Nephron (organoid): ENCODE measurements at regions not wholly inside any gene's neighbourhood (a gene's known extent, or its start where the extent isn't known, plus 50 kb on each side); places are given as distances from the start of the nearest gene placed in this dataset.

ENCODE experiments used
- H3K27ac Mint-ChIP-seq, 3 experiments: 2 replicates each; pipeline ENCODE4 v1.8.0; 2020; ENCODE audit warnings: mixed read lengths in 3 of 3, mild to moderate bottlenecking in 2 of 3, moderate library complexity in 1 of 3
- H3K27me3 Mint-ChIP-seq: 2 replicates; pipeline ENCODE4 v1.8.0; 2021; ENCODE audit warnings: low read depth, mild to moderate bottlenecking, moderate library complexity, mixed read lengths
- H3K36me3 Mint-ChIP-seq: 2 replicates; pipeline ENCODE4 v1.8.0; 2020; ENCODE audit warnings: low read depth, mixed read lengths
- H3K4me1 Mint-ChIP-seq: 2 replicates; pipeline ENCODE4 v1.8.0; 2020; ENCODE audit warnings: mixed read lengths
- H3K4me3 Mint-ChIP-seq, 3 experiments: 2 replicates each; pipeline ENCODE4 v1.8.0; 2020; ENCODE audit warnings: mild to moderate bottlenecking in 3 of 3, mixed read lengths in 3 of 3, moderate library complexity in 2 of 3
- H3K9me3 Mint-ChIP-seq: 2 replicates; pipeline ENCODE4 v1.8.0; 2020; ENCODE audit warnings: mixed read lengths
- CTCF ChIP-seq, 3 experiments: fragments of 200-600 bp; sonication (generic); IDR thresholded peaks; one replicate each; pipeline ENCODE4 v1.5.0; 2021; ENCODE audit warnings: antibody characterized with exemption in 3 of 3; ENCODE audit not compliant: unreplicated experiment in 3 of 3

GRCh38 chr11:92763336-92763735 is 206.1 kb upstream of the MTNR1B start:
- H3K27me3 Mint-ChIP-seq = no peaks in the 10 kb centered on the region
- H3K27ac Mint-ChIP-seq = peak overlapping the region in 1 of 3 experiments; percentile 98
- H3K9me3 Mint-ChIP-seq = no peaks in the 10 kb centered on the region
- H3K4me1 Mint-ChIP-seq = peaks cover 53% of the 10 kb centered on the region
- no peak overlapping the region for H3K4me3 Mint-ChIP-seq
- TF ChIP-seq CTCF (IDR thresholded peaks at IDR 0.05; ENCODE audit: unreplicated experiment in 3 of 3) = no peak
- H3K36me3 Mint-ChIP-seq = peaks cover 3% of the 10 kb centered on the region

DNA sequence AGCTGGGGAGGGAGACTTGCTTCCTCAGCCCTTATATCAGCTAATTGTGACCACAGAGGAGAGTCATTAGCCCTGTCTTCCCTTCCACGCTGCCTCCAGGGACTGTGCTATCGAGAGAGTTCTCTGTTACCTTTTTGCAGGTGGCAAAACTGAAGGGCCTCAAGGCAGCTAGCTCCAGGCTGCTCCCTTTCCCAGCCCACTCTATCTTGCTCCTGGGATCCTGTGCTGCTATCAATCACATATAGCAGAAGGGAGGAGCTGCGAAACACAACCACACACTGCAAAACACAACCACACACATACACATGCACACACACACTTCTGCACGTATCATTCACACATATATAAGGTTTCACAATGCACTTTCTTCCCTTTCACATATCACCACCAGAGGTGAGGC is 205.3 kb upstream of the MTNR1B start:
- H3K27ac Mint-ChIP-seq = peak overlapping the region in 1 of 3 experiments; percentile 98
- no peak overlapping the region for H3K4me3 Mint-ChIP-seq
- H3K36me3 Mint-ChIP-seq = peaks cover 3% of the 10 kb centered on the region
- H3K9me3 Mint-ChIP-seq = no peaks in the 10 kb centered on the region
- no peak for TF ChIP-seq CTCF (IDR thresholded peaks at IDR 0.05; ENCODE audit: unreplicated experiment in 3 of 3)
- H3K27me3 Mint-ChIP-seq = no peaks in the 10 kb centered on the region
- H3K4me1 Mint-ChIP-seq = peaks cover 61% of the 10 kb centered on the region

DNA sequence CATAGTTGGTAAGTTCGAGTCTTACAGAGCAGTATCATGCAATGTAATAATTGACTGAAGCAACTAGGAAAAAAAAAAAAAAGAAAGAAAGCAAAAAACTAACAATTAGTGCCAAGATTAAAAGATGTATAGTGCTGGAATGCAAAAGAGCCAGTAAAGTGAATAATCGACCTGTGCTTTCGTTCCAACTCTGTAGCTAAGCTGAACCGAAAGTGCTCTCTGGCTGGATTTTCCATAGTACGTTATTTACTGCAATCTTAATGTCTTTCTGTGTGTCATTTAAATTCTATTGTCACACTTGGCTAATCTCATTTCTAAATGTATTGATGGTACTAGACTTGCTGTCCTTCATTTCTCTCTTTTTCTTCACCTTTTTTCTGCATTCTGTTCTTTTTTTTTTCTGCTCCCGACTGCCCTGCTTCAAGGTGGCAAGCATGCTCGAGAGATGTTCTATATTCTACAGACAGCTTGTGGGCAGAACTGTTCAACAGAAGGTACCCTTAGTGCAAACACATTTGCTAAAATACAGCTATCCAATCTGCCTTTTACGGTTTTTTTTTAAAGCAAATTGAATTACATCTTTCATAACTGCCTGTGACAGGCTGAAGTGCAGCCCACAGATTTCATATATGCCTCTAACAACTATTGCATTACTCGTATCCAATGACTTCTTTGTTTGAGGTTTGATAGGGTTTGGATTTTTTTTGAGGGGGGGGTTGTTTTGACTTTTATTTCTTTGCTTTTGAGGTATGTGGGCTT is 204.2 kb upstream of the MTNR1B start:
- Mint-ChIP-seq H3K27me3 (no peaks in the 10 kb centered on the region), H3K4me1 (peaks cover 72% of the 10 kb centered on the region), H3K4me3 (peak overlapping the region; percentile 61 to 69 (median 62)), H3K9me3 (no peaks in the 10 kb centered on the region), H3K36me3 (peaks cover 3% of the 10 kb centered on the region), H3K27ac (peak overlapping the region; percentile 94 to 98 (median 96))
- no peak for TF ChIP-seq CTCF (IDR thresholded peaks at IDR 0.05; ENCODE audit: unreplicated experiment in 3 of 3)

DNA sequence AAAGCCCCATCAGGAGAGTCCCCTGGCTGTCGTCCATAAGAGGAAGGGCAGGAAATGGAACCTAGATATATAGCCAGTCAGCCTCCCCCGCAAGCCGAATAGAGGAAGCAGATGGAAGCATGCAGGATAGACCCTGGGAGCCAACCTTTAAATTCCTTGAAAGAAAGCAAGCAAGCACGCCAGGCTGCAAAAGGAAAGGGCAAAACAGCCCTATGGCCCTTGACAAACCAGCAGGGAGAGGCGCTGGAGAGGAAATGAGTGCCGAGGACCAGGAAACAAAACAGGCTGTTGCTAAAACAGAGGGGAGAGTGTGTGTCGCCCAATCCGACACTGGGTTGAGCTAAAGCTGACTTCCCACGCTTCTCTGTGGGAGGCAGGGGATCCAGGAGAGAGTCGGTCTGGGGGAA is 203.5 kb upstream of the MTNR1B start:
- no peaks in the 10 kb centered on the region for H3K27me3 Mint-ChIP-seq
- peak overlapping the region; percentile 61 to 69 (median 62) for H3K4me3 Mint-ChIP-seq
- no peaks in the 10 kb centered on the region for H3K9me3 Mint-ChIP-seq
- peak overlapping the region; percentile 94 to 98 (median 96) for H3K27ac Mint-ChIP-seq
- H3K36me3 Mint-ChIP-seq = peaks cover 3% of the 10 kb centered on the region
- H3K4me1 Mint-ChIP-seq = peaks cover 75% of the 10 kb centered on the region
- TF ChIP-seq CTCF (IDR thresholded peaks at IDR 0.05; ENCODE audit: unreplicated experiment in 3 of 3) = no peak

GRCh38 chr11:92766698-92767097 is 202.8 kb upstream of the MTNR1B start:
- no peak overlapping the region for H3K4me3 Mint-ChIP-seq
- peaks cover 3% of the 10 kb centered on the region for H3K36me3 Mint-ChIP-seq
- H3K27ac Mint-ChIP-seq = peak overlapping the region; percentile 94 to 98 (median 96)

More at GRCh38 chr11:92766698-92767097, 202.8 kb upstream of the MTNR1B start:
- Mint-ChIP-seq H3K4me1 (peaks cover 78% of the 10 kb centered on the region), H3K9me3 (no peaks in the 10 kb centered on the region), H3K27me3 (no peaks in the 10 kb centered on the region)
- TF ChIP-seq CTCF (IDR thresholded peaks at IDR 0.05; ENCODE audit: unreplicated experiment in 3 of 3) = no peak
